Activated CD4-positive, alpha-beta T cell treated with anti-CD3 and anti-CD28 coated beads for 36 hours (primary cell): ENCODE measurements at regions not wholly inside any gene's neighbourhood (a gene's known extent, or its start where the extent isn't known, plus 50 kb on each side); places are given as distances from the start of the nearest gene placed in this dataset.
"Not testable (repeated sequence)": the region's sequence is repeated elsewhere in the genome, so short reads cannot be mapped to it uniquely, and the experiment has no call there.

Experiments used
- ATAC-seq: fragments of 200-7000 bp; cut with Tn5 transposase; one replicate; pipeline ENCODE4 v1.10.0; 2021; ENCODE audit warnings: mild to moderate bottlenecking, moderate library complexity
- CTCF ChIA-PET: fragments of 350-600 bp; sonication (Branson Sonifier 250); formaldehyde crosslinking; loops from one replicate; lab custom pipeline; 2021; ENCODE audit warnings: antibody characterized with exemption; lab: Charles Lee
- POLR2A ChIA-PET: fragments of 350-600 bp; sonication (Branson Sonifier 250); formaldehyde crosslinking; loops from one replicate; lab custom pipeline; 2021; ENCODE audit warnings: antibody characterized with exemption, inconsistent platforms; lab: Charles Lee
- DNase-seq: peaks from one replicate; pipeline ENCODE4 v3.0.0-alpha.2; 2020
- H3K27ac Mint-ChIP-seq: one replicate; pipeline ENCODE4 v1.8.0; 2021; ENCODE audit warnings: mixed read lengths
- H3K27me3 Mint-ChIP-seq: one replicate; pipeline ENCODE4 v1.8.0; 2021; ENCODE audit warnings: mixed read lengths
- H3K36me3 Mint-ChIP-seq: one replicate; pipeline ENCODE4 v1.8.0; 2021; ENCODE audit warnings: low read depth, mixed read lengths
- H3K4me1 Mint-ChIP-seq: one replicate; pipeline ENCODE4 v1.8.0; 2021; ENCODE audit warnings: mixed read lengths
- H3K4me3 Mint-ChIP-seq: one replicate; pipeline ENCODE4 v1.8.0; 2021; ENCODE audit warnings: mild to moderate bottlenecking, moderate library complexity, mixed read lengths
- H3K9me3 Mint-ChIP-seq: one replicate; pipeline ENCODE4 v1.8.0; 2021; ENCODE audit warnings: low read depth, mixed read lengths
- intact Hi-C, 2 experiments: fragments of 100-400 bp; cut with DNase I in 1 of 2; cut with micrococcal nuclease in 1 of 2; formaldehyde crosslinking; loops; one replicate each; pipeline versions ENCODE4 v1.14.2 to v1.15.1; 2022 to 2024; cut with DNase I, micrococcal nuclease

- CTCF ChIA-PET = no interaction called here
- Mint-ChIP-seq H3K36me3 (no peaks in the 10 kb centered on the region), H3K27ac (no peak overlapping the region), H3K4me1 (no peaks in the 10 kb centered on the region), H3K4me3 (no peak overlapping the region), H3K9me3 (peaks cover 16% of the 10 kb centered on the region), H3K27me3 (no peaks in the 10 kb centered on the region)
- ATAC-seq (no peak), DNase-seq (no peak)
- POLR2A ChIA-PET = no interaction called here
- intact Hi-C loops = no loop called here
Measured at GRCh38 chr5:25150819-25151218, 506.0 kb upstream of the CDH10 start.

- no peak overlapping the region for H3K4me3 Mint-ChIP-seq
- ChIA-PET POLR2A (no interaction called here), CTCF (no interaction called here)
- intact Hi-C loops = no loop called here
- ATAC-seq = no peak
- no peak overlapping the region for H3K27ac Mint-ChIP-seq
- DNase-seq = no peak
- no peaks in the 10 kb centered on the region for H3K36me3 Mint-ChIP-seq
- peaks cover 15% of the 10 kb centered on the region for H3K9me3 Mint-ChIP-seq
- H3K4me1 Mint-ChIP-seq = no peaks in the 10 kb centered on the region
- H3K27me3 Mint-ChIP-seq = no peaks in the 10 kb centered on the region
Measured at GRCh38 chr5:25128606-25129005, 483.8 kb upstream of the CDH10 start.

GRCh38 chr5:25119650-25120049 lies 474.9 kb upstream of the CDH10 start:
- ChIA-PET CTCF (no interaction called here), POLR2A (no interaction called here)
- H3K4me3 Mint-ChIP-seq = no peak overlapping the region
- no peaks in the 10 kb centered on the region for H3K4me1 Mint-ChIP-seq
- peaks cover 4% of the 10 kb centered on the region for H3K9me3 Mint-ChIP-seq
- H3K27ac Mint-ChIP-seq = no peak overlapping the region
- DNase-seq (no peak), ATAC-seq (no peak)
- no peaks in the 10 kb centered on the region for H3K27me3 Mint-ChIP-seq
- no peaks in the 10 kb centered on the region for H3K36me3 Mint-ChIP-seq
- intact Hi-C loops = no loop called here

GRCh38 chr5:25107853-25108252 lies 463.1 kb upstream of the CDH10 start:
- CTCF ChIA-PET = interaction anchor here (0.7 kb wide), 1 partner anchor 774 kb away, joined by 3 read pairs; no protein-coding TSS in a partner anchor
- Mint-ChIP-seq H3K27ac (no peak overlapping the region), H3K4me3 (no peak overlapping the region), H3K36me3 (no peaks in the 10 kb centered on the region), H3K9me3 (peaks cover 12% of the 10 kb centered on the region), H3K4me1 (no peaks in the 10 kb centered on the region), H3K27me3 (no peaks in the 10 kb centered on the region)
- no peak for DNase-seq
- POLR2A ChIA-PET = no interaction called here
- ATAC-seq = no peak
- intact Hi-C loops = no loop called here

- CTCF ChIA-PET = no interaction called here
- ATAC-seq = no peak
- Mint-ChIP-seq H3K9me3 (peaks cover 19% of the 10 kb centered on the region), H3K4me3 (no peak overlapping the region), H3K27me3 (no peaks in the 10 kb centered on the region), H3K36me3 (no peaks in the 10 kb centered on the region), H3K27ac (no peak overlapping the region), H3K4me1 (no peaks in the 10 kb centered on the region)
- intact Hi-C loops = no loop called here
- no peak for DNase-seq
- POLR2A ChIA-PET = no interaction called here
Measured at GRCh38 chr5:25099538-25099937, 454.8 kb upstream of the CDH10 start.

- no peak for ATAC-seq
- H3K27ac Mint-ChIP-seq = no peak overlapping the region
- CTCF ChIA-PET = interaction anchor here (0.6 kb wide), 1 partner anchor 257 kb away, joined by 3 read pairs; no protein-coding TSS in a partner anchor
- POLR2A ChIA-PET = no interaction called here
- no peaks in the 10 kb centered on the region for H3K27me3 Mint-ChIP-seq
- H3K4me1 Mint-ChIP-seq = no peaks in the 10 kb centered on the region
- no peak overlapping the region for H3K4me3 Mint-ChIP-seq
- intact Hi-C loops = no loop called here
- no peak for DNase-seq
- H3K9me3 Mint-ChIP-seq = peaks cover 14% of the 10 kb centered on the region
- no peaks in the 10 kb centered on the region for H3K36me3 Mint-ChIP-seq
Measured at GRCh38 chr5:25095261-25095660, 450.5 kb upstream of the CDH10 start.

- ChIA-PET POLR2A (no interaction called here), CTCF (no interaction called here)
- intact Hi-C loops = no loop called here
- Mint-ChIP-seq H3K4me3 (no peak overlapping the region), H3K4me1 (no peaks in the 10 kb centered on the region), H3K36me3 (no peaks in the 10 kb centered on the region), H3K27me3 (no peaks in the 10 kb centered on the region), H3K9me3 (peaks cover 14% of the 10 kb centered on the region), H3K27ac (no peak overlapping the region)
- ATAC-seq (no peak), DNase-seq (no peak)
Measured at GRCh38 chr5:25094219-25094618, 449.4 kb upstream of the CDH10 start.

GRCh38 chr5:25091921-25092320 lies 447.1 kb upstream of the CDH10 start:
- Mint-ChIP-seq H3K27ac (no peak overlapping the region), H3K4me1 (no peaks in the 10 kb centered on the region), H3K27me3 (no peaks in the 10 kb centered on the region), H3K9me3 (peaks cover 10% of the 10 kb centered on the region), H3K36me3 (no peaks in the 10 kb centered on the region), H3K4me3 (no peak overlapping the region)
- intact Hi-C loops = no loop called here
- POLR2A ChIA-PET = no interaction called here
- ATAC-seq (no peak), DNase-seq (no peak)
- CTCF ChIA-PET = no interaction called here

- intact Hi-C loops = no loop called here
- POLR2A ChIA-PET = interaction anchor here (0.6 kb wide), 1 partner anchor 931 kb away, joined by 3 read pairs; no protein-coding TSS in a partner anchor
Measured at GRCh38 chr5:25090854-25091253, 446.1 kb upstream of the CDH10 start.

GRCh38 chr5:25090275-25090674 lies 445.5 kb upstream of the CDH10 start:
- intact Hi-C loops = no loop called here
- ChIA-PET POLR2A (no interaction called here), CTCF (no interaction called here)
- no peak overlapping the region for H3K4me3 Mint-ChIP-seq
- no peaks in the 10 kb centered on the region for H3K27me3 Mint-ChIP-seq
- ATAC-seq (no peak), DNase-seq (no peak)
- H3K9me3 Mint-ChIP-seq = peaks cover 8% of the 10 kb centered on the region
- no peak overlapping the region for H3K27ac Mint-ChIP-seq
- no peaks in the 10 kb centered on the region for H3K36me3 Mint-ChIP-seq
- no peaks in the 10 kb centered on the region for H3K4me1 Mint-ChIP-seq

More at GRCh38 chr5:25090854-25091253, 446.1 kb upstream of the CDH10 start:
- Mint-ChIP-seq H3K4me3 (no peak overlapping the region), H3K9me3 (peaks cover 8% of the 10 kb centered on the region), H3K27me3 (no peaks in the 10 kb centered on the region), H3K27ac (no peak overlapping the region), H3K4me1 (no peaks in the 10 kb centered on the region), H3K36me3 (no peaks in the 10 kb centered on the region)
- ATAC-seq (no peak), DNase-seq (no peak)
- CTCF ChIA-PET = no interaction called here

- POLR2A ChIA-PET, intact Hi-C loops, H3K4me1 Mint-ChIP-seq, H3K4me3 Mint-ChIP-seq, CTCF ChIA-PET, DNase-seq, H3K27me3 Mint-ChIP-seq, H3K9me3 Mint-ChIP-seq, ATAC-seq, H3K27ac Mint-ChIP-seq, H3K36me3 Mint-ChIP-seq: not testable (repeated sequence)
Measured at GRCh38 chr5:25088689-25089088, 443.9 kb upstream of the CDH10 start.

GRCh38 chr5:25083261-25083660 lies 438.5 kb upstream of the CDH10 start:
- H3K36me3 Mint-ChIP-seq, H3K27me3 Mint-ChIP-seq, H3K4me3 Mint-ChIP-seq, DNase-seq, H3K4me1 Mint-ChIP-seq, H3K9me3 Mint-ChIP-seq, intact Hi-C loops, H3K27ac Mint-ChIP-seq, POLR2A ChIA-PET, ATAC-seq: not testable (repeated sequence)
- CTCF ChIA-PET = interaction anchor here (0.6 kb wide), 1 partner anchor 116 kb away, joined by 3 read pairs; no protein-coding TSS in a partner anchor

GRCh38 chr5:25066239-25066638 lies 421.5 kb upstream of the CDH10 start:
- intact Hi-C loops = no loop called here
- POLR2A ChIA-PET = no interaction called here
- H3K9me3 Mint-ChIP-seq = peaks cover 7% of the 10 kb centered on the region
- no peaks in the 10 kb centered on the region for H3K36me3 Mint-ChIP-seq
- H3K4me1 Mint-ChIP-seq = no peaks in the 10 kb centered on the region
- no peaks in the 10 kb centered on the region for H3K27me3 Mint-ChIP-seq
- CTCF ChIA-PET = no interaction called here
- ATAC-seq (no peak), DNase-seq (no peak)
- H3K4me3 Mint-ChIP-seq = no peak overlapping the region
- no peak overlapping the region for H3K27ac Mint-ChIP-seq
